IMR-90 (cell line): ENCODE measurements at regions not wholly inside any gene's neighbourhood (a gene's known extent, or its start where the extent isn't known, plus 50 kb on each side); places are given as distances from the start of the nearest gene placed in this dataset.

ENCODE experiments used
- ATAC-seq: fragments of 200-7000 bp; cut with Tn5 transposase; 2 replicates; pipeline ENCODE4 v1.9.1; 2020; ENCODE audit warnings: low read depth, mild to moderate bottlenecking, moderate library complexity
- BruUV-seq: library from RNA; stranded (reverse); fragments of 400-500 nt; replicated peaks from 2 replicates; lab custom pipeline; 2021; lab: Mats Ljungman, UMichigan
- CTCF ChIA-PET: fragments of 300-600 bp; formaldehyde crosslinking; extraction: SDS; loops from one replicate; lab custom pipeline; 2021; ENCODE audit warnings: antibody characterized with exemption; lab: Yijun Ruan, JAX
- POLR2A ChIA-PET: fragments of 300-600 bp; sonication (Branson Sonifier 250); formaldehyde crosslinking; loops from one replicate; lab custom pipeline; 2022; ENCODE audit warnings: antibody characterized with exemption; ENCODE audit not compliant: unreplicated experiment; lab: Charles Lee
- DNase-seq: peaks from one replicate; pipeline ENCODE4 v3.0.0; 2013
- H2AFZ ChIP-seq: replicated peaks from 2 replicates; pipeline ENCODE3; 2013; ENCODE audit warnings: low read length, mild to moderate bottlenecking; ENCODE audit not compliant: poor library complexity
- H2AK5ac ChIP-seq: 2 replicates; pipeline ENCODE4 v1.6.1; 2013; ENCODE audit warnings: low read depth, low read length, inconsistent platforms
- H2AK9ac ChIP-seq: replicated peaks from 2 replicates; pipeline ENCODE3; 2013; ENCODE audit warnings: mild to moderate bottlenecking, low read depth, low read length, moderate library complexity; ENCODE audit not compliant: poor library complexity
- H2BK120ac ChIP-seq: 2 replicates; pipeline ENCODE4 v1.6.1; 2013; ENCODE audit warnings: low read depth, low read length, inconsistent platforms
- H2BK15ac ChIP-seq: 3 replicates; pipeline ENCODE4 v1.6.1; 2013; ENCODE audit warnings: low read depth, low read length, inconsistent platforms
- H2BK20ac ChIP-seq: 2 replicates; pipeline ENCODE4 v1.6.1; 2013; ENCODE audit warnings: low read depth, mild to moderate bottlenecking, inconsistent platforms, low read length, moderate library complexity
- H2BK5ac ChIP-seq: 2 replicates; pipeline ENCODE4 v1.6.1; 2013; ENCODE audit warnings: mild to moderate bottlenecking, low read depth, low read length, inconsistent platforms; ENCODE audit not compliant: poor library complexity, severe bottlenecking
- H3K14ac ChIP-seq: replicated peaks from 2 replicates; pipeline ENCODE4 v1.6.1; 2013; ENCODE audit warnings: low read depth, low read length, inconsistent platforms
- H3K18ac ChIP-seq: 2 replicates; pipeline ENCODE4 v1.6.1; 2013; ENCODE audit warnings: low read depth, low read length, control low read depth
- H3K23ac ChIP-seq: 2 replicates; pipeline ENCODE4 v1.6.1; 2013; ENCODE audit warnings: low read depth, low read length, inconsistent platforms
- H3K27ac ChIP-seq: 2 replicates; pipeline ENCODE4 v1.5.1; 2013; ENCODE audit warnings: mild to moderate bottlenecking, control low read depth, low read length; ENCODE audit not compliant: insufficient read depth
- H3K27me3 ChIP-seq: 2 replicates; pipeline ENCODE4 v1.6.1; 2013; ENCODE audit warnings: low read length; ENCODE audit not compliant: control insufficient read depth, insufficient read depth
- H3K36me3 ChIP-seq: 2 replicates; pipeline ENCODE4 v1.6.1; 2013; ENCODE audit warnings: low read length, mixed read lengths; ENCODE audit not compliant: control insufficient read depth, insufficient read depth
- H3K4ac ChIP-seq: 2 replicates; pipeline ENCODE4 v1.6.1; 2013; ENCODE audit warnings: low read depth, low read length, inconsistent platforms
- H3K4me1 ChIP-seq: 2 replicates; pipeline ENCODE4 v1.6.1; 2013; ENCODE audit warnings: low read length, mixed read lengths; ENCODE audit not compliant: control insufficient read depth, insufficient read depth
- H3K4me2 ChIP-seq: 2 replicates; pipeline ENCODE4 v1.6.1; 2013; ENCODE audit warnings: low read depth, mild to moderate bottlenecking, control low read depth, low read length, moderate library complexity
- H3K4me3 ChIP-seq: 2 replicates; pipeline ENCODE4 v1.5.1; 2013; ENCODE audit warnings: low read depth, mild to moderate bottlenecking, control low read depth, low read length, moderate library complexity; ENCODE audit not compliant: insufficient read depth
- H3K56ac ChIP-seq: 2 replicates; pipeline ENCODE4 v1.6.1; 2013; ENCODE audit warnings: low read length, inconsistent platforms; ENCODE audit not compliant: insufficient read depth; ENCODE audit errors: extremely low read depth
- H3K79me1 ChIP-seq, 2 experiments: 2 replicates each; pipeline ENCODE4 v1.6.1; 2013; ENCODE audit warnings: low read length in 2 of 2, inconsistent platforms in 1 of 2, low read depth in 1 of 2
- H3K9ac ChIP-seq: 2 replicates; pipeline ENCODE4 v1.6.1; 2013; ENCODE audit warnings: low read depth, low read length, control low read depth
- H3K9me1 ChIP-seq: 2 replicates; pipeline ENCODE4 v1.6.1; 2013; ENCODE audit warnings: low read length, inconsistent platforms; ENCODE audit not compliant: insufficient read depth
- H3K9me3 ChIP-seq: 2 replicates; pipeline ENCODE4 v1.6.1; 2013; ENCODE audit warnings: low read length; ENCODE audit not compliant: control insufficient read depth, insufficient read depth
- H4K20me1 ChIP-seq: 2 replicates; pipeline ENCODE4 v1.6.1; 2013; ENCODE audit warnings: low read length, inconsistent platforms; ENCODE audit not compliant: insufficient read depth
- H4K5ac ChIP-seq: 2 replicates; pipeline ENCODE4 v1.6.1; 2013; ENCODE audit warnings: mild to moderate bottlenecking, low read depth, low read length, control low read depth
- H4K8ac ChIP-seq, 2 experiments: 2 replicates each; pipeline ENCODE4 v1.6.1; 2013; ENCODE audit warnings: low read depth in 2 of 2, low read length in 2 of 2, control low read depth in 1 of 2, inconsistent platforms in 1 of 2
- H4K91ac ChIP-seq: 2 replicates; pipeline ENCODE4 v1.6.1; 2013; ENCODE audit warnings: low read depth, low read length, inconsistent platforms; ENCODE audit not compliant: insufficient read depth
- BHLHE40 ChIP-seq: fragments of 150-350 bp; IDR thresholded peaks from 2 replicates; pipeline ENCODE4 v1.6.1; 2016; ENCODE audit warnings: mild to moderate bottlenecking, low read depth, low read length
- CEBPB ChIP-seq: IDR thresholded peaks from 2 replicates; pipeline ENCODE4 v1.6.1; 2012; ENCODE audit warnings: low read depth, low read length, improper control_type of control experiment
- CHD1 ChIP-seq: IDR thresholded peaks from 2 replicates; pipeline ENCODE4 v1.6.1; 2012; ENCODE audit warnings: low read depth, low read length, improper control_type of control experiment
- CTCF ChIP-seq: conservative IDR thresholded peaks from 2 replicates; pipeline ENCODE4 v1.5.1; 2012; ENCODE audit warnings: mild to moderate bottlenecking, low read depth, low read length, improper control_type of control experiment
- ELK1 ChIP-seq: fragments of 150-350 bp; IDR thresholded peaks from 2 replicates; pipeline ENCODE4 v1.6.1; 2016; ENCODE audit warnings: low read depth, mild to moderate bottlenecking, low read length, moderate library complexity, borderline replicate concordance
- FOS ChIP-seq: fragments of 150-350 bp; IDR thresholded peaks from 2 replicates; pipeline ENCODE4 v1.6.1; 2016; ENCODE audit warnings: low read depth, low read length
- MAFK ChIP-seq: IDR thresholded peaks from 2 replicates; pipeline ENCODE4 v1.6.1; 2012; ENCODE audit warnings: low read depth, low read length, improper control_type of control experiment
- MAZ ChIP-seq: IDR thresholded peaks from 2 replicates; pipeline ENCODE4 v1.6.1; 2012; ENCODE audit warnings: low read depth, mild to moderate bottlenecking, low read length, improper control_type of control experiment, moderate library complexity, borderline replicate concordance
- MXI1 ChIP-seq: IDR thresholded peaks from 2 replicates; pipeline ENCODE4 v1.6.1; 2012; ENCODE audit warnings: low read depth, mild to moderate bottlenecking, low read length, moderate library complexity, borderline replicate concordance
- NFE2L2 ChIP-seq: fragments of 150-350 bp; IDR thresholded peaks from 2 replicates; pipeline ENCODE4 v1.6.1; 2016; ENCODE audit warnings: low read depth, mild to moderate bottlenecking, low read length
- POLR2A ChIP-seq: IDR thresholded peaks from 2 replicates; pipeline ENCODE4 v1.6.1; 2012; ENCODE audit warnings: mild to moderate bottlenecking, low read depth, low read length
- RAD21 ChIP-seq: IDR thresholded peaks from 2 replicates; pipeline ENCODE4 v1.6.1; 2012; ENCODE audit warnings: low read length, improper control_type of control experiment
- RCOR1 ChIP-seq: IDR thresholded peaks from 2 replicates; pipeline ENCODE4 v1.6.1; 2012; ENCODE audit warnings: mild to moderate bottlenecking, low read length, improper control_type of control experiment; ENCODE audit not compliant: insufficient replicate concordance
- RFX5 ChIP-seq: IDR thresholded peaks from 2 replicates; pipeline ENCODE4 v1.8.0; 2012; ENCODE audit warnings: low read depth, mild to moderate bottlenecking, low read length, moderate library complexity
- SMC3 ChIP-seq: fragments of 150-350 bp; IDR thresholded peaks from 2 replicates; pipeline ENCODE4 v1.6.1; 2016; ENCODE audit warnings: low read depth, mild to moderate bottlenecking, antibody characterized with exemption, low read length, moderate library complexity
- USF2 ChIP-seq: fragments of 150-350 bp; IDR thresholded peaks from 2 replicates; pipeline ENCODE4 v1.6.1; 2017; ENCODE audit warnings: mild to moderate bottlenecking, antibody characterized with exemption, low read length, low read depth
- WGBS, 2 experiments: methylation state at CpG; one replicate each; pipeline versions ENCODE4 v1.1.5 to v1.1.7; 2013; ENCODE audit warnings: missing lambda C conversion rate in 2 of 2; ENCODE audit not compliant: insufficient read length in 1 of 2; ENCODE audit errors: extremely low coverage in 2 of 2; 5-methylcytosine and 5-hydroxymethylcytosine counted together
- dilution Hi-C: fragments of 300-500 bp; cut with HindIII; formaldehyde crosslinking; loops from one replicate; pipeline ENCODE4 v1.14.3; 2018; ENCODE audit warnings: low sequenced_read_pairs; ENCODE audit not compliant: unreplicated experiment
- in situ Hi-C: fragments of 300-500 bp; cut with MboI; formaldehyde crosslinking; loops from 3 replicates; pipeline ENCODE4 v1.14.3; 2019; ENCODE audit warnings: low sequenced_read_pairs, inconsistent platforms, mixed read lengths
- intact Hi-C: fragments of 100-400 bp; cut with micrococcal nuclease; formaldehyde crosslinking; loops from 2 replicates; pipeline ENCODE4 v1.10.0; 2022

- no peak overlapping the region for H3K4me2 ChIP-seq
- no peak overlapping the region for H2AK5ac ChIP-seq
- H2BK20ac ChIP-seq, result no peak overlapping the region
- no peak overlapping the region for H4K91ac ChIP-seq
- H3K18ac ChIP-seq, result no peak overlapping the region
- POLR2A ChIA-PET, result no interaction called here
- no peak overlapping the region for H2AK9ac ChIP-seq
- no peak overlapping the region for H3K4me3 ChIP-seq
- H3K4ac ChIP-seq, result no peak overlapping the region
- H4K20me1 ChIP-seq, result no peaks in the 10 kb centered on the region
- H3K56ac ChIP-seq, result no peak overlapping the region
- no peaks in the 10 kb centered on the region for H3K4me1 ChIP-seq
- no peaks in the 10 kb centered on the region for H3K79me1 ChIP-seq
- no peak overlapping the region for H3K9ac ChIP-seq
- no peak overlapping the region for H3K23ac ChIP-seq
- no peak overlapping the region for H2BK5ac ChIP-seq
- BruUV-seq, result no TSS peak
- H3K27ac ChIP-seq, result no peak overlapping the region
- H3K9me1 ChIP-seq, result no peaks in the 10 kb centered on the region
- H2BK15ac ChIP-seq, result no peak overlapping the region
- H2AFZ ChIP-seq, result no peak overlapping the region
- no peak overlapping the region for H4K8ac ChIP-seq
- TF ChIP-seq MAFK (no peak), RAD21 (no peak), MXI1 (no peak), POLR2A (no peak), CEBPB (no peak), RCOR1 (no peak), NFE2L2 (no peak), USF2 (no peak), CTCF (no peak), ELK1 (no peak), CHD1 (no peak), RFX5 (no peak), BHLHE40 (no peak), FOS (no peak), SMC3 (no peak), MAZ (no peak)
- no peaks in the 10 kb centered on the region for H3K36me3 ChIP-seq
- WGBS, 2 experiments, result no CpG with 5 or more reads among the region's 3 CpGs
- no peak overlapping the region for H3K14ac ChIP-seq
- CTCF ChIA-PET, result no interaction called here
- intact Hi-C loops, result no loop called here
- no peak for DNase-seq
- no peaks in the 10 kb centered on the region for H3K27me3 ChIP-seq
- no peaks in the 10 kb centered on the region for H3K9me3 ChIP-seq
- no peak for ATAC-seq
- in situ Hi-C loops, result no loop called here
- no peak overlapping the region for H2BK120ac ChIP-seq
- H4K5ac ChIP-seq, result no peak overlapping the region
- dilution Hi-C loops, result no loop called here
These were observed 382.1 kb downstream of the PTPRC start for GRCh38 chr1:199020904-199021303.
